ENCODE measurements at regions not wholly inside any gene's neighbourhood (a gene's known extent, or its start where the extent isn't known, plus 50 kb on each side); places are given as distances from the start of the nearest gene placed in this dataset.

- no peak for TF ChIP-seq CTCF (IDR thresholded peaks at IDR 0.05; ENCODE audit: poor library complexity, severe bottlenecking)
- no peak overlapping the region for H3K4me3 ChIP-seq (ENCODE audit: severe bottlenecking)
Measured at GRCh38 chr10:42950606-42951485, 126.0 kb upstream of the RET start.

GRCh38 chr10:42951486-42952251, 125.2 kb upstream of the RET start:
- DNase-seq (ENCODE audit: low spot score) (no peak), ATAC-seq (ENCODE audit: low read depth) (peak; percentile 41)
- H3K27me3 ChIP-seq (ENCODE audit: insufficient read depth, poor library complexity, severe bottlenecking), result peaks cover 9% of the 10 kb centered on the region
- no peak overlapping the region for H3K4me3 ChIP-seq (ENCODE audit: severe bottlenecking)
- no peak overlapping the region for H3K27ac ChIP-seq (ENCODE audit: poor library complexity, severe bottlenecking)
- no peaks in the 10 kb centered on the region for H3K4me1 ChIP-seq (ENCODE audit: insufficient read depth, poor library complexity, severe bottlenecking)
- no peaks in the 10 kb centered on the region for H3K9me3 ChIP-seq (ENCODE audit: severe bottlenecking)
- H3K36me3 ChIP-seq (ENCODE audit: low read depth), result no peaks in the 10 kb centered on the region
- TF ChIP-seq CTCF (IDR thresholded peaks at IDR 0.05; ENCODE audit: poor library complexity, severe bottlenecking), result no peak

More at GRCh38 chr10:42950606-42951485, 126.0 kb upstream of the RET start:
- no peaks in the 10 kb centered on the region for H3K4me1 ChIP-seq (ENCODE audit: insufficient read depth, poor library complexity, severe bottlenecking)
- H3K36me3 ChIP-seq (ENCODE audit: low read depth), result no peaks in the 10 kb centered on the region
- H3K27ac ChIP-seq (ENCODE audit: poor library complexity, severe bottlenecking), result no peak overlapping the region
- ATAC-seq (ENCODE audit: low read depth), result no peak
- no peaks in the 10 kb centered on the region for H3K9me3 ChIP-seq (ENCODE audit: severe bottlenecking)
- peaks cover 9% of the 10 kb centered on the region for H3K27me3 ChIP-seq (ENCODE audit: insufficient read depth, poor library complexity, severe bottlenecking)
- no peak for DNase-seq (ENCODE audit: low spot score)

GRCh38 chr10:42952349-42952748, 124.5 kb upstream of the RET start:
- H3K9me3 ChIP-seq (ENCODE audit: severe bottlenecking), result no peaks in the 10 kb centered on the region
- ATAC-seq (ENCODE audit: low read depth), result peak; percentile 82
- no peak overlapping the region for H3K4me3 ChIP-seq (ENCODE audit: severe bottlenecking)
- H3K4me1 ChIP-seq (ENCODE audit: insufficient read depth, poor library complexity, severe bottlenecking), result no peaks in the 10 kb centered on the region
- TF ChIP-seq CTCF (IDR thresholded peaks at IDR 0.05; ENCODE audit: poor library complexity, severe bottlenecking), result no peak
- peaks cover 9% of the 10 kb centered on the region for H3K27me3 ChIP-seq (ENCODE audit: insufficient read depth, poor library complexity, severe bottlenecking)
- DNase-seq (ENCODE audit: low spot score), result peak; percentile 66
- H3K36me3 ChIP-seq (ENCODE audit: low read depth), result no peaks in the 10 kb centered on the region
- H3K27ac ChIP-seq (ENCODE audit: poor library complexity, severe bottlenecking), result no peak overlapping the region

- ATAC-seq (ENCODE audit: low read depth), result no peak
- no peak overlapping the region for H3K4me3 ChIP-seq (ENCODE audit: severe bottlenecking)
- H3K27me3 ChIP-seq (ENCODE audit: insufficient read depth, poor library complexity, severe bottlenecking), result peaks cover 9% of the 10 kb centered on the region
- DNase-seq (ENCODE audit: low spot score), result peak; percentile 23
- no peaks in the 10 kb centered on the region for H3K36me3 ChIP-seq (ENCODE audit: low read depth)
- H3K27ac ChIP-seq (ENCODE audit: poor library complexity, severe bottlenecking), result no peak overlapping the region
- no peak for TF ChIP-seq CTCF (IDR thresholded peaks at IDR 0.05; ENCODE audit: poor library complexity, severe bottlenecking)
- H3K9me3 ChIP-seq (ENCODE audit: severe bottlenecking), result no peaks in the 10 kb centered on the region
- H3K4me1 ChIP-seq (ENCODE audit: insufficient read depth, poor library complexity, severe bottlenecking), result no peaks in the 10 kb centered on the region
Measured at GRCh38 chr10:42952931-42953683, 123.8 kb upstream of the RET start.

All from RWPE2 (cell line).